Prostate gland (tissue), 2 donors: ENCODE measurements at regions not wholly inside any gene's neighbourhood (a gene's known extent, or its start where the extent isn't known, plus 50 kb on each side); places are given as distances from the start of the nearest gene placed in this dataset.

Experiments
- DNase-seq: peaks from one replicate; pipeline ENCODE4 v3.0.0-alpha.2; 2019; ENCODE audit warnings: low spot score
- H3K27ac ChIP-seq, 2 donors: fragments of 200-600 bp; sonication (generic); 2 replicates each; pipeline ENCODE4 v1.5.1; 2017 to 2019
- H3K27me3 ChIP-seq: fragments of 200-600 bp; sonication (generic); replicated peaks from 2 replicates; pipeline ENCODE4 v1.5.1; 2019; ENCODE audit not compliant: insufficient read depth
- H3K36me3 ChIP-seq, 2 donors: fragments of 200-600 bp; sonication (generic); 1 replicate in 1 of 2; 2 replicates in 1 of 2; pipeline versions ENCODE4 v1.5.1 to v1.8.1; 2017 to 2019
- H3K4me1 ChIP-seq: fragments of 200-600 bp; sonication (generic); replicated peaks from 2 replicates; pipeline ENCODE4 v1.5.1; 2019
- H3K4me3 ChIP-seq, 2 donors: fragments of 200-600 bp; sonication (generic); 2 replicates each; pipeline ENCODE4 v1.5.1; 2017 to 2019
- H3K9me3 ChIP-seq: fragments of 200-600 bp; sonication (generic); 2 replicates; pipeline ENCODE4 v1.5.1; 2017
- POLR2A ChIP-seq: fragments of 450-650 bp; IDR thresholded peaks from one replicate; pipeline ENCODE4 v1.6.1; 2016; ENCODE audit warnings: antibody characterized with exemption, mild to moderate bottlenecking
- POLR2AphosphoS5 ChIP-seq: sonication (generic); formaldehyde crosslinking; IDR thresholded peaks from one replicate; pipeline ENCODE4 v1.6.1; 2017; ENCODE audit warnings: antibody characterized with exemption
- WGBS: methylation state at CpG from one replicate; pipeline ENCODE4 v1.1.5; 2018; 5-methylcytosine and 5-hydroxymethylcytosine counted together
- intact Hi-C: fragments of 100-400 bp; cut with DNase I; formaldehyde crosslinking; loops from one replicate; pipeline ENCODE4 v1.14.2; 2022
- TF ChIP-seq, protein P1 (sequence below), 4 experiments: fragments of 200-600 bp in 2 of 4; fragments of 450-650 bp in 2 of 4; sonication (generic) in 2 of 4; IDR thresholded peaks; 1 replicate in 3 of 4; 2 replicates in 1 of 4; pipeline ENCODE4 v1.5.1; 2016 to 2019; ENCODE audit warnings: antibody characterized with exemption in 4 of 4, mild to moderate bottlenecking in 2 of 4, moderate library complexity in 2 of 4

DNA sequence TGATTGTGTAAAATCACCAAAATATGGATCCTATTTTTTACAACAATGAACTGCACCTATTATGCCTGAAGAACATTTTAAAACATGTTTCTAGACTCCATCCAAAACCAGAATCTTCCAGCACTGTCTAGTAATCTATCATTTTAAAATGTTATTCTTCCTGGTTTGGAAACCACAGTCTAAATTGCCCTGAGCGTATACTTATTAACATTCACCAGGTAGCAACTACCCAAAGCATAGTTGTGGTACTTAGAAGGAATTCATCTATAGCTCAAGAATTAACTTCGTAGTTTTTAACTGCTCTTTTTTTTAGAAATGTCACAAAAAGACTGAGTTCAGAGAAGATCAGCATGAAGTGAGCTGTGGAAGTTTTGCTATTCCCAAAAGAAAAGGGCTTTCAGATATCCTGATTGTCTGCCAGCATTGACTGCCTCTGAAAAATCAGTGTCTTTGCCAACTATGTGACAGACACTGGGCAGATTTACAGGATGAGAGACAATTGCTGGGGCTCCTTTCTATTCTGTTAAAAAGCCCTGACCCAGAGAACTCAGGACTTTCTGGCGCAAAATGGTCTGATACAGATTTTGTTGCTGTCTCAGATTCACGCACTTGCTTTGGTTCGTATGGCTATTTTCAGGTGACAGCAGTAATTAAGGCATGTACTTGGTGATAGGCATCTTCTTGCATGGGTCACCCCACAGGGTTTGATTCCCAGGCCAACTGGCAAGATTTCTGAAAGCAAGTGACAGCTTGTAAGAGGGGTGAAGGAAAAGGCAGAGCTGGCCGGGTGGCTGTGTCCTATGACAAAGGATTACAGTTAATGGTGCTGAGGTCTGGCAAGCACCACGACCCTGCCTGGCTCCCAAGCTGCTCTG lies 152.5 kb upstream of the RAI14 start:
- no peak overlapping the region for H3K4me3 ChIP-seq
- 11% methylated on average over 7 of the region's 7 CpGs for WGBS
- peaks cover 4% of the 10 kb centered on the region for H3K4me1 ChIP-seq
- intact Hi-C loops: no loop called here
- no peaks in the 10 kb centered on the region for H3K27me3 ChIP-seq
- H3K27ac ChIP-seq: peak overlapping the region; percentile 57 to 70
- peak; percentile 88 for DNase-seq
- no peaks in the 10 kb centered on the region for H3K36me3 ChIP-seq
- no peaks in the 10 kb centered on the region for H3K9me3 ChIP-seq
- TF ChIP-seq POLR2A (no peak), POLR2AphosphoS5 (peak; percentile 46)

DNA sequence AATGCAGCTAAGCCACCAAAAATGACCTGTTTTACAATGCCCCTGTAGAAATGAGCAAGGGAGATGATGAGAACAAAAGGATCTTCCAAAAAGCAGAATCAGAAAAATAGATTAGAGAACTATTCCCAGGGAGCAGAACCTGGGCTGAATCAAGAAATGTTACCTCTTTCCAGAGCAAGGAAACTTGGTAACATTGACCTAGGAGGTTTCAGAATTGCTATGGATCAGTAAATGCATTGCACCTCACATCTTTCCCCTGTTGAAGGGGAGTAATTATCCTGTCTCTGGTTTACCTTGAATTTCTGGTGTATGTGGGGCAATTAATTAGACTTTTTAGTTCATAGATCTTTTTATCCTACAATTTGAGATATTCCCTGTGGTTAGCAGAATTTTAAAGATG lies 151.2 kb upstream of the RAI14 start:
- H3K4me3 ChIP-seq: no peak overlapping the region
- H3K4me1 ChIP-seq: peaks cover 4% of the 10 kb centered on the region
- peak overlapping the region; percentile 57 to 70 for H3K27ac ChIP-seq
- H3K36me3 ChIP-seq: no peaks in the 10 kb centered on the region
- H3K9me3 ChIP-seq: no peaks in the 10 kb centered on the region
- TF ChIP-seq, protein P1, sequence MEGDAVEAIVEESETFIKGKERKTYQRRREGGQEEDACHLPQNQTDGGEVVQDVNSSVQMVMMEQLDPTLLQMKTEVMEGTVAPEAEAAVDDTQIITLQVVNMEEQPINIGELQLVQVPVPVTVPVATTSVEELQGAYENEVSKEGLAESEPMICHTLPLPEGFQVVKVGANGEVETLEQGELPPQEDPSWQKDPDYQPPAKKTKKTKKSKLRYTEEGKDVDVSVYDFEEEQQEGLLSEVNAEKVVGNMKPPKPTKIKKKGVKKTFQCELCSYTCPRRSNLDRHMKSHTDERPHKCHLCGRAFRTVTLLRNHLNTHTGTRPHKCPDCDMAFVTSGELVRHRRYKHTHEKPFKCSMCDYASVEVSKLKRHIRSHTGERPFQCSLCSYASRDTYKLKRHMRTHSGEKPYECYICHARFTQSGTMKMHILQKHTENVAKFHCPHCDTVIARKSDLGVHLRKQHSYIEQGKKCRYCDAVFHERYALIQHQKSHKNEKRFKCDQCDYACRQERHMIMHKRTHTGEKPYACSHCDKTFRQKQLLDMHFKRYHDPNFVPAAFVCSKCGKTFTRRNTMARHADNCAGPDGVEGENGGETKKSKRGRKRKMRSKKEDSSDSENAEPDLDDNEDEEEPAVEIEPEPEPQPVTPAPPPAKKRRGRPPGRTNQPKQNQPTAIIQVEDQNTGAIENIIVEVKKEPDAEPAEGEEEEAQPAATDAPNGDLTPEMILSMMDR (IDR thresholded peaks at IDR 0.05): no peak
- no peak for TF ChIP-seq POLR2A
- no peaks in the 10 kb centered on the region for H3K27me3 ChIP-seq
- intact Hi-C loops: no loop called here
- no peak for DNase-seq

DNA sequence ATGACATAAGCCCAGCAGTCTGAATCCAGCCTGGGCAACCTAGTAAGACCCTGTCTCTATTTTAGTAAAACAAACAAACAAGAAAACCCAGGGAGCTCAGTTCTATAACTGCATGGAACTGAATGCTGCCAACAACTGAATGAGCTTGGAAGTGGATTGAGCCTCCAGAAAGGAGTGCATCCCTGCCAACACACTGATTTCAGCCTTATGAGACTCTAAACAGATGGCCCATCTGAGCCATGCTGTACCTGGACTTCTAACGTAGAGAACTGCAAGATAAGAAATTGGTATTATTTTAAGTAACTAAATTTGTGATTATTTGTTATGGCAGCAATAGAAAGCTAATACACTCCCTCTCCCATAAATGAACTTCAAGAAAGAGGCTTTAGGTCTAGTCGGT lies 150.4 kb upstream of the RAI14 start:
- Histone ChIP-seq H3K27me3 (no peaks in the 10 kb centered on the region), H3K27ac (no peak overlapping the region), H3K4me3 (no peak overlapping the region), H3K4me1 (peaks cover 8% of the 10 kb centered on the region), H3K36me3 (no peaks in the 10 kb centered on the region), H3K9me3 (no peaks in the 10 kb centered on the region)
- no peak for TF ChIP-seq POLR2AphosphoS5
- no peak for TF ChIP-seq POLR2A
- TF ChIP-seq, protein P1 (IDR thresholded peaks at IDR 0.05): no peak
- no peak for DNase-seq
- 86% methylated on average over 2 of the region's 2 CpGs for WGBS
- intact Hi-C loops: no loop called here

DNA sequence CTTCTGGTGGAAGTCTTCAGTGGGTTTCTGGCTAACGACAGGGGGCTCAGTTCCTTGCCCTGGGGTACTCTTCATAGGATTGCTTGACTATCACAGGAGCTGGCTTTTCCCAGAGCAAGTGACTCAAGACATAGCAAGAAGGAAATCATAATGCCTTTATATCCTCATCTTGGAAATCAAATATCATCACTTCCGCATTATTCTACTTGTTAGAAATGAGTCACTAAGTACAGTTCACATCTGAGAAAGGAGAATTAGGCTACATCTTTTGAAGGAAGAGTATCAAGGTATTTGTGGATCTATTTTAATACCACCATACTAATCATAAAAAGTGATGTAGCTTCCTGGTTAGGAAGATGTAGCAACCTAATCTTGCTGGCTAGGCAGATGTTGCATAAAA lies 148.2 kb upstream of the RAI14 start:
- DNase-seq: no peak
- Histone ChIP-seq H3K27me3 (no peaks in the 10 kb centered on the region), H3K4me3 (no peak overlapping the region), H3K36me3 (no peaks in the 10 kb centered on the region), H3K27ac (no peak overlapping the region), H3K9me3 (no peaks in the 10 kb centered on the region), H3K4me1 (peaks cover 9% of the 10 kb centered on the region)
- intact Hi-C loops: no loop called here
- TF ChIP-seq POLR2AphosphoS5: no peak
- no peak for TF ChIP-seq POLR2A
- TF ChIP-seq, protein P1 (IDR thresholded peaks at IDR 0.05): no peak
- 91% methylated on average over 2 of the region's 2 CpGs for WGBS

DNA sequence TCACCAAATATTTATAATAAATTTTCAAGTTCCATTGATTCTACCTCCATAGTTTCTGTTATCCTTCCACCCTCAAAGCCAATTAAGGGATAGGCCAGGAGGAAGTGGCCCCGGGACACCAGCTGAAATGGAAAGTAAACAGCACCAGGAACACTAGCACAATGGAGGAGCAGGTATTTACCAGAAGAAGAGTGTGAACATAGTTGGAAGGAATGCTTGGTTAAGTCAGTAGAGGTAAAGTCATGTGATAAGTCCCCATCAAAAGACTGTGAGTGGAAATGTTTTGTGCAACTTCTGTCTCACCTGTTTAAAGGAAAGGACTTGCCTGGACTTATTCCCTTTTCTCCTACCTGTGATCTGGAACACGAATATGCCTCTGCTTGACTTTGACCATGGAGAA lies 146.7 kb upstream of the RAI14 start:
- 32% methylated on average over 2 of the region's 2 CpGs for WGBS
- Histone ChIP-seq H3K4me1 (peaks cover 6% of the 10 kb centered on the region), H3K9me3 (no peaks in the 10 kb centered on the region), H3K27me3 (no peaks in the 10 kb centered on the region), H3K4me3 (no peak overlapping the region), H3K36me3 (no peaks in the 10 kb centered on the region), H3K27ac (peak overlapping the region; percentile 48 to 77)
- TF ChIP-seq POLR2A (no peak), POLR2AphosphoS5 (peak; percentile 92)
- intact Hi-C loops: no loop called here
- peak; percentile 66 for DNase-seq

DNA sequence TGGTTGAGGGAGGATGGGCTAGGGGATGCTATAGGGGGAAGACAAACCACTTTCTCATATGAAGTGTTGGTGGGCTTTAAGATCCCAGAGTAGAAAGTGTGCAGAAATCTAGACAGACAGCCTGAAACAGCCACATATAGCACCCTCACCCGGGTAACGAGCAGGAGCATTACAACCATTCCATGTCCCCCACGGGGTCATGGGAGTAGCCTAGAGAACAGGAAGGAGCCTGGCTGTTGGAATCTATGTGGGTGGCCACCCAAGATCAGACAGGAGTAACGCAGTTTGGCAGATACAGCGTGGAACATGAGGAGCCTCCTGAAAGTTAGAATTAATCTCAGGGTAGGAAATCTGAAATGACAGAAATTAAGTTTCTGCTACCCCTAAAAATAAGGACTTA lies 146.1 kb upstream of the RAI14 start:
- peak overlapping the region; percentile 48 to 77 for H3K27ac ChIP-seq
- no peak overlapping the region for H3K4me3 ChIP-seq
- TF ChIP-seq POLR2A (no peak), POLR2AphosphoS5 (no peak)
- TF ChIP-seq, protein P1 (IDR thresholded peaks at IDR 0.05): no peak
- H3K27me3 ChIP-seq: no peaks in the 10 kb centered on the region
- no peaks in the 10 kb centered on the region for H3K9me3 ChIP-seq
- intact Hi-C loops: no loop called here
- no peaks in the 10 kb centered on the region for H3K36me3 ChIP-seq
- no peak for DNase-seq
- WGBS: 59% methylated on average over 5 of the region's 5 CpGs
- peaks cover 6% of the 10 kb centered on the region for H3K4me1 ChIP-seq
